GM13976 (cell line): ENCODE measurements at regions not wholly inside any gene's neighbourhood (a gene's known extent, or its start where the extent isn't known, plus 50 kb on each side); places are given as distances from the start of the nearest gene placed in this dataset.

Source experiments
- DNase-seq: peaks from one replicate; pipeline ENCODE4 v3.0.0; 2012; ENCODE audit warnings: low spot score
- in situ Hi-C: fragments of 300-500 bp; cut with MboI; formaldehyde crosslinking; loops from one replicate; pipeline ENCODE4 v1.12.0; 2022; ENCODE audit warnings: low sequenced_read_pairs, mixed read lengths, inconsistent platforms; ENCODE audit not compliant: unreplicated experiment
- TF ChIP-seq, protein P1 (sequence below): IDR thresholded peaks from 2 replicates; pipeline ENCODE4 v1.5.1; 2012; ENCODE audit warnings: borderline replicate concordance, mild to moderate bottlenecking; ENCODE audit not compliant: insufficient read depth; ENCODE audit errors: extremely low read depth, missing control alignments, control extremely low read depth

DNA sequence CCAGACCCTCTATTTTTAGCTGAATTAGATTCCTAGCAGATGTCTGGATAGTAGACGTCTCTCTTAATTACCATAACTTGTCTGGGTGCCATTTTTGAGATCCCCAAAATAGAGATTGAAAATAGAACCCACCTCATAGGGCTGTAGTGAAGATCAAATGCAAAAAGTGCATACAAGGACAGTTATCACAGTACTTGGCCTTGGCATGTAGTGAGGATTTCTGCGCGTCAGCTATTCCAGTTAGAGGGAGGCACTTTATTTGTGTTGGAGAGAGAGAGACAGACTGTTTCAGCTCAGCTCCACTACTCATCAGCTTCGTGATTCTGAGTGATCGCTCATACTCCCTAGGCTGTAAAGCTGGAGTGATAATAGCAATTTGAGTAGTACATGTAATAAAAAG, 59.6 kb upstream of the CDH13 start:
- in situ Hi-C loops = no loop called here
- no peak for DNase-seq
- TF ChIP-seq, protein P1, sequence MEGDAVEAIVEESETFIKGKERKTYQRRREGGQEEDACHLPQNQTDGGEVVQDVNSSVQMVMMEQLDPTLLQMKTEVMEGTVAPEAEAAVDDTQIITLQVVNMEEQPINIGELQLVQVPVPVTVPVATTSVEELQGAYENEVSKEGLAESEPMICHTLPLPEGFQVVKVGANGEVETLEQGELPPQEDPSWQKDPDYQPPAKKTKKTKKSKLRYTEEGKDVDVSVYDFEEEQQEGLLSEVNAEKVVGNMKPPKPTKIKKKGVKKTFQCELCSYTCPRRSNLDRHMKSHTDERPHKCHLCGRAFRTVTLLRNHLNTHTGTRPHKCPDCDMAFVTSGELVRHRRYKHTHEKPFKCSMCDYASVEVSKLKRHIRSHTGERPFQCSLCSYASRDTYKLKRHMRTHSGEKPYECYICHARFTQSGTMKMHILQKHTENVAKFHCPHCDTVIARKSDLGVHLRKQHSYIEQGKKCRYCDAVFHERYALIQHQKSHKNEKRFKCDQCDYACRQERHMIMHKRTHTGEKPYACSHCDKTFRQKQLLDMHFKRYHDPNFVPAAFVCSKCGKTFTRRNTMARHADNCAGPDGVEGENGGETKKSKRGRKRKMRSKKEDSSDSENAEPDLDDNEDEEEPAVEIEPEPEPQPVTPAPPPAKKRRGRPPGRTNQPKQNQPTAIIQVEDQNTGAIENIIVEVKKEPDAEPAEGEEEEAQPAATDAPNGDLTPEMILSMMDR = no peak

DNA sequence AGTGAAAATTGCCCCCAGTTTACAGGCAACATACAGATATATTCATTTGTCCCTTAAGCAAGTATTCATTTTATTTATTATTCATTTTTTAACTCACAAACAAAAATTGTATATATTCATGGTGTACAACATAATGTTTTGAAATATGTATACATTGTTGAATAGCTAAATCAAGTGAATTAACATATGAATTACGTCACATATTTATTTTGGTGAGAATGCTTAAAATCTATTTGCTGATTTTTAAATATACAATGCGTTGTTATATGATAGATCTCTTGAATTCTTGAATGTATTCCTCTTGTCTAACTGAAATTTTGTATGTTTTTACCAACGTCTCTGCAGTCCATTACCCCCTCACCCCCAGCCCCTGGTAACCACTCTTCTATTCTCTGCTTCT, 63.4 kb upstream of the CDH13 start:
- in situ Hi-C loops = no loop called here
- TF ChIP-seq, protein P1 = no peak

DNA sequence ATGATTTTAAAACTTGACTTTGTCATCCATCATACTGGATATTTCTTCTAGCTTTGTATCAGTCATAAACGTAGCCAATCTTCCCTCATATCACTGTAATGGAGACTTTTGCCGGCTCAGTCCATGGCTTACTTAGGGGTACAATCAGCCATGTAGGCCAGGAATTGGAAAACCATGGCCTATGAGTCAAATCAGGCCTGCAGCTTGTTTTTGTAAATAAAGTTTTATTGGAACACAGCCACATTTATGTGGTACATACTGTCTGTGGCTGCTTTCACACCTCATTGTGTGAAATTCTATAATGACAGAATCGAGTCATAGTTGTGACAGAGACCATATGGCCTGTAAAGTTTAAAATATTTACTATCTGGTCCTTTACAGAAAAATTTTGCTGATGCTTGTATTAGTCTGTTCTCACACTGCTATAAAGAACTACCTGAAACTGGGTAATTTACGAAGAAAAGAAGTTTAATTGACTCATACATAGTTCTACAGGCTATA, 64.5 kb upstream of the CDH13 start:
- TF ChIP-seq, protein P1 = no peak
- no peak for DNase-seq
- in situ Hi-C loops = no loop called here

More for the DNA sequence above, 63.4 kb upstream of the CDH13 start:
- no peak for DNase-seq

DNA sequence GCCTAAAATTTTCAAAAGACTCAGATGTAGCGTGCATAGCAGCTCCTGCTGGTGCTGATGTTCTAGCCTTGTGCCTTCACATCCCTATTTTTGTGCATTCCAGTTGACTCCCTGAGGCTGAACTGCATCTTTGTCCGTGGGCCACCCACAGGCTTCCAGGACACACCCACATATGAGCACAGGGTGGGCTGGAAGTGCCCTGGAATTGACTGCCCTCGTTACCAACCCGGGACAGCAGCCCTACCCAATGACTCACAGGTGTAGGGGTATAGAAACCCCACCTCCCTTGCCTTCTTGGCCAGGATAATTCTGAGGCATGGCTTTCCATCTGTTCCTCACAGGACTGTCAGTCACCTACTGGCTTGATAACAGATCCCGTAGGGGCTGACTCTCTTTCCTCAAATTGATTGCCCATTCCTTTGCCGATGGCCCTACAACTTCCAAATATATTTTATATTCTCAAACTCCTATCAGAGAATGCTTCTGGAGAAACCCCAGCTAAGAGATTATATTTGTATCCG, 65.9 kb upstream of the CDH13 start:
- in situ Hi-C loops = no loop called here
- no peak for DNase-seq
- TF ChIP-seq, protein P1 = no peak

DNA sequence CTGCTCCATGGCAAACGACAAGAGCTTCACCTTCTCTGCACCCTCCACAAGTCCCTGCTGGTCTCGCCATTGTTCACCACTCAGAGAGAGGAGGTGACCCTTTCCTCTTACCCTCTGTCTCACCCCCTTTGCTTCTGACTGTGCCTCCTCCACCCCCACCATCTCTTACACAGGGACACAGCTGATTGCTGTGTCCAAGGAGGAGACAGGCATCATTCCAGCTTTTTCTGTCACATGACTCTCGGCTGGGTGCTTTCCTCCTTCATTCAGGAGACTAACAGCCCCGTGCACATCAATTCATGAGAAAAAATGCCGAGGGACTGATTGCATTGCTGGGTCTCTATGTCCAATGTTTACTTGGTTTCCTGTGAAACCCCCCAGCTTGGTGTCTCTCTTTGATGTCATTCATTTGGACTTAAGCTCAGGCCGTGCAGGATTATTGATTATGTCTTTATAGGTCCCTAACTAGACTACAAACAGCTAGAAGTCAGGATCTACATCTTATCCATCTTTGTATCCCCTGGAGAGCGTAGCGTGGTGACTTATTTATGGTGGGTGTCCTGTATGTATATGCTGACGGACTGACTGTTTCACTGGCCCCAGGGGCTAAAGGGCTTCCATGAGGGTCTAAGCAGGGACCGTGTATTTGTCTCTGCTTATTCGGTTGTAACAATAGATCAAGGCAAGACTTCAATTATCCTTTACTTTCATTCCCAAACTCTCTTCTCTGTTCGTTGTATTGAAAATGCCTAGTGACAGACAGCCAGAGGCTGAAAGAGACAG, 82.2 kb upstream of the CDH13 start:
- in situ Hi-C loops = no loop called here
- no peak for DNase-seq
- TF ChIP-seq, protein P1 = no peak

DNA sequence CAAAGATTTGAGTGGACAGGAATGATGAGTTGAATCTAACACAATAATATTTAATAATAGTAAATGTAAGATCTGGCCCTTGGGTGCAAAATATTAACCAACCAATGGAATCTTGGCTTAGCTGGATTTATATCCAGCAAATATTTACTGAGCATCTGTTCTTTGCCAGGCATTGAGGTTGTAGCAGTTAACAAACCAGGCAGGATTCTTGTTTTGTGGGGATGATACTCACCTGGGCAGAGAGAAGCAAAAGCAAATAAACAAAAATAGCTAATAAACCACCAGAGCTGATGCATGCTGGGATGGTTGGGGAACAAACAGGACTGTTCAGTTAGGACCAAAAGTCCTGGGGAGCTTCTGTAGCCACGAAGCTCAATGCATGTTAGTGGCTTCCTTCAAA, 84.1 kb upstream of the CDH13 start:
- in situ Hi-C loops = no loop called here
- DNase-seq = no peak
- TF ChIP-seq, protein P1 = no peak
